Keratinocyte (primary cell): ENCODE measurements at regions not wholly inside any gene's neighbourhood (a gene's known extent, or its start where the extent isn't known, plus 50 kb on each side); places are given as distances from the start of the nearest gene placed in this dataset.

Experiments used
- DNase-seq: peaks from one replicate; pipeline ENCODE4 v3.0.0-alpha.2; 2011; ENCODE audit warnings: low read depth, missing footprints, low spot score
- FAIRE-seq: peaks from 2 replicates; lab custom pipeline; 2011; peaks lifted over from hg19 to GRCh38; lab: Jason Lieb, UNC
- H2AFZ ChIP-seq: 2 replicates; pipeline ENCODE4 v1.6.0; 2012; ENCODE audit warnings: low read length, control low read depth, inconsistent platforms; ENCODE audit not compliant: control insufficient read depth
- H3K27ac ChIP-seq: 2 replicates; pipeline ENCODE4 v1.5.1; 2011; ENCODE audit warnings: low read length; ENCODE audit not compliant: control insufficient read depth, insufficient read depth
- H3K27me3 ChIP-seq: 3 replicates; pipeline ENCODE4 v1.6.0; 2011; ENCODE audit warnings: low read length; ENCODE audit not compliant: control insufficient read depth, insufficient read depth; ENCODE audit errors: extremely low read depth
- H3K36me3 ChIP-seq, 2 experiments: 2 replicates in 1 of 2; 3 replicates in 1 of 2; pipeline ENCODE4 v1.5.1; 2011; ENCODE audit warnings: low read length in 2 of 2, mild to moderate bottlenecking in 1 of 2; ENCODE audit not compliant: control insufficient read depth in 2 of 2, insufficient read depth in 2 of 2; ENCODE audit errors: extremely low read depth in 1 of 2
- H3K4me1 ChIP-seq: 3 replicates; pipeline ENCODE4 v1.5.1; 2011; ENCODE audit warnings: low read length; ENCODE audit not compliant: control insufficient read depth, insufficient read depth; ENCODE audit errors: extremely low read depth
- H3K4me2 ChIP-seq: 3 replicates; pipeline ENCODE4 v1.6.0; 2011; ENCODE audit warnings: low read depth, low read length; ENCODE audit not compliant: control insufficient read depth, insufficient read depth; ENCODE audit errors: extremely low read depth
- H3K4me3 ChIP-seq, 3 experiments: fragments of 200-600 bp in 1 of 3; sonication (generic) in 1 of 3; 2 replicates in 2 of 3; 3 replicates in 1 of 3; pipeline ENCODE4 v1.5.1; 2011 to 2016; ENCODE audit warnings: low read length in 3 of 3, mild to moderate bottlenecking in 3 of 3, control low read depth in 2 of 3, inconsistent platforms in 1 of 3, low read depth in 1 of 3, mixed read lengths in 1 of 3, mixed run types in 1 of 3, moderate library complexity in 1 of 3; ENCODE audit not compliant: control insufficient read depth in 2 of 3, insufficient read depth in 2 of 3; ENCODE audit errors: extremely low read depth in 1 of 3
- H3K79me2 ChIP-seq: 2 replicates; pipeline ENCODE4 v1.6.0; 2012; ENCODE audit warnings: low read length; ENCODE audit not compliant: control insufficient read depth, insufficient read depth
- H3K9ac ChIP-seq: 3 replicates; pipeline ENCODE4 v1.6.0; 2011; ENCODE audit warnings: low read length; ENCODE audit not compliant: control insufficient read depth, insufficient read depth; ENCODE audit errors: extremely low read depth
- H3K9me1 ChIP-seq: 3 replicates; pipeline ENCODE4 v1.6.0; 2011; ENCODE audit warnings: low read length; ENCODE audit not compliant: control insufficient read depth, insufficient read depth; ENCODE audit errors: extremely low read depth
- H3K9me3 ChIP-seq: 2 replicates; pipeline ENCODE4 v1.5.1; 2012; ENCODE audit warnings: low read depth, low read length; ENCODE audit not compliant: control insufficient read depth
- H4K20me1 ChIP-seq: 3 replicates; pipeline ENCODE4 v1.6.0; 2011; ENCODE audit warnings: low read length; ENCODE audit not compliant: control insufficient read depth, insufficient read depth; ENCODE audit errors: extremely low read depth
- CTCF ChIP-seq, 3 experiments: IDR thresholded peaks in 1 of 3; conservative IDR thresholded peaks in 1 of 3; optimal IDR thresholded peaks in 1 of 3; 2 replicates in 2 of 3; 3 replicates in 1 of 3; pipeline versions ENCODE3 to v1.5.1; 2011; ENCODE audit warnings: low read length in 3 of 3, mild to moderate bottlenecking in 3 of 3, moderate library complexity in 2 of 3, control low read depth in 1 of 3, inconsistent platforms in 1 of 3; ENCODE audit not compliant: insufficient read depth in 2 of 3; ENCODE audit errors: extremely low read depth in 1 of 3
- EZH2 ChIP-seq: IDR thresholded peaks from one replicate; pipeline ENCODE4 v1.6.1; 2012; ENCODE audit warnings: inconsistent platforms, mild to moderate bottlenecking, low read length, moderate library complexity
- dilution Hi-C: fragments of 300-500 bp; cut with MboI; formaldehyde crosslinking; loops from one replicate; pipeline ENCODE4 v1.7.0; 2020; ENCODE audit warnings: low sequenced_read_pairs; ENCODE audit not compliant: extremely low pct_ligation_motif_present

GRCh38 chr14:86662334-86662733 is 1132.4 kb downstream of the FLRT2 start:
- Histone ChIP-seq H3K36me3 (no peaks in the 10 kb centered on the region), H3K79me2 (no peaks in the 10 kb centered on the region), H2AFZ (no peak overlapping the region), H3K4me3 (no peak overlapping the region), H3K9ac (no peak overlapping the region), H3K27ac (no peak overlapping the region), H3K4me2 (no peak overlapping the region), H4K20me1 (no peaks in the 10 kb centered on the region), H3K27me3 (no peaks in the 10 kb centered on the region), H3K9me1 (no peaks in the 10 kb centered on the region), H3K9me3 (no peaks in the 10 kb centered on the region), H3K4me1 (no peaks in the 10 kb centered on the region)
- no peak for DNase-seq
- dilution Hi-C loops: no loop called here
- TF ChIP-seq EZH2: no peak
- TF ChIP-seq CTCF (optimal IDR thresholded peaks at IDR 0.05 in 1 of 3, IDR thresholded peaks at IDR 0.05 in 1 of 3, conservative IDR thresholded peaks at IDR 0.05 in 1 of 3; ENCODE audit: extremely low read depth in 1 of 3, insufficient read depth in 2 of 3, low read length in 3 of 3): no peak
- no peak for FAIRE-seq

GRCh38 chr14:86654558-86655184 is 1124.7 kb downstream of the FLRT2 start:
- H3K4me1 ChIP-seq: no peaks in the 10 kb centered on the region
- dilution Hi-C loops: no loop called here
- FAIRE-seq: no peak

More at GRCh38 chr14:86654558-86655184, 1124.7 kb downstream of the FLRT2 start:
- Histone ChIP-seq H3K4me3 (no peak overlapping the region), H3K79me2 (no peaks in the 10 kb centered on the region), H3K9me3 (no peaks in the 10 kb centered on the region), H3K36me3 (no peaks in the 10 kb centered on the region), H3K27ac (no peak overlapping the region), H3K27me3 (no peaks in the 10 kb centered on the region), H2AFZ (no peak overlapping the region), H3K9me1 (no peaks in the 10 kb centered on the region), H3K9ac (no peak overlapping the region), H3K4me2 (no peak overlapping the region), H4K20me1 (no peaks in the 10 kb centered on the region)
- DNase-seq: no peak
- peak; percentile 53 to 64 (median 55) for TF ChIP-seq CTCF (optimal IDR thresholded peaks at IDR 0.05 in 1 of 3, IDR thresholded peaks at IDR 0.05 in 1 of 3, conservative IDR thresholded peaks at IDR 0.05 in 1 of 3; ENCODE audit: extremely low read depth in 1 of 3, insufficient read depth in 2 of 3, low read length in 3 of 3)
- no peak for TF ChIP-seq EZH2
